K562 (cell line): ENCODE measurements at regions not wholly inside any gene's neighbourhood (a gene's known extent, or its start where the extent isn't known, plus 50 kb on each side); places are given as distances from the start of the nearest gene placed in this dataset.
A peak's percentile ranks its signal among the peaks of the same experiment; 100 is the strongest.

ENCODE experiments used
- ATAC-seq: fragments of 200-7000 bp; cut with Tn5 transposase; 3 replicates; pipeline ENCODE4 v1.9.1; 2020; ENCODE audit warnings: moderate library complexity
- BruUV-seq: library from RNA; stranded (reverse); fragments of 400-500 nt; replicated peaks from 2 replicates; lab custom pipeline; 2021; lab: Mats Ljungman, UMichigan
- CTCF ChIA-PET: fragments of 300-600 bp; formaldehyde crosslinking; extraction: SDS; loops from one replicate; lab custom pipeline; 2021; ENCODE audit warnings: low intra/inter-chr PET ratio; lab: Yijun Ruan, JAX
- POLR2A ChIA-PET: fragments of 300-600, 350-650 bp; sonication (Branson Sonifier 250); formaldehyde crosslinking; extraction: SDS; loops from one replicate; lab custom pipeline; 2021; ENCODE audit warnings: antibody characterized with exemption, inconsistent platforms; lab: Yijun Ruan, JAX
- DNase-seq, 4 experiments: peaks; one replicate each; pipeline versions ENCODE4 v3.0.0 to v3.0.0-alpha.2; 2011 to 2018; ENCODE audit warnings: low spot score in 3 of 4, mixed read lengths in 3 of 4; ENCODE audit errors: extremely low read depth in 1 of 4
- FAIRE-seq: peaks from 2 replicates; lab custom pipeline; 2011; peaks lifted over from hg19 to GRCh38; lab: Jason Lieb, UNC
- H2AFZ ChIP-seq: 2 replicates; pipeline ENCODE4 v1.6.0; 2011; ENCODE audit warnings: low read depth, low read length, control low read depth, inconsistent platforms
- H3K27ac ChIP-seq: fragments of 200-600 bp; 3 replicates; pipeline ENCODE4 v1.8.0; 2011; ENCODE audit warnings: low read depth, mild to moderate bottlenecking, control low read depth, inconsistent platforms, low read length, moderate library complexity, mixed read lengths; ENCODE audit errors: extremely low read depth
- H3K27me3 ChIP-seq, 2 experiments: fragments of 300-600 bp in 1 of 2; 2 replicates in 1 of 2; 3 replicates in 1 of 2; pipeline versions ENCODE4 v1.6.0 to v1.8.0; 2011; ENCODE audit warnings: inconsistent platforms in 2 of 2, low read length in 2 of 2, mild to moderate bottlenecking in 1 of 2, mixed read lengths in 1 of 2, moderate library complexity in 1 of 2; ENCODE audit not compliant: control insufficient read depth in 2 of 2, insufficient read depth in 2 of 2
- H3K36me3 ChIP-seq: fragments of 300-600 bp; 3 replicates; pipeline ENCODE4 v1.8.0; 2011; ENCODE audit warnings: mild to moderate bottlenecking, low read length, inconsistent platforms; ENCODE audit not compliant: control insufficient read depth, insufficient read depth
- H3K4me1 ChIP-seq, 2 experiments: fragments of 200-600 bp in 1 of 2; replicated peaks in 1 of 2; 2 replicates in 1 of 2; 3 replicates in 1 of 2; pipeline versions ENCODE4 v1.5.1 to v1.8.0; 2011; ENCODE audit warnings: inconsistent platforms in 2 of 2, low read length in 2 of 2, mild to moderate bottlenecking in 1 of 2, mixed read lengths in 1 of 2, moderate library complexity in 1 of 2; ENCODE audit not compliant: control insufficient read depth in 2 of 2, insufficient read depth in 2 of 2
- H3K4me2 ChIP-seq: 2 replicates; pipeline ENCODE4 v1.6.1; 2011; ENCODE audit warnings: low read length, control low read depth, inconsistent platforms, mixed read lengths; ENCODE audit not compliant: insufficient read depth
- H3K4me3 ChIP-seq: fragments of 200-600 bp; sonication (generic), shearing (Covaris generic); 2 replicates; pipeline ENCODE4 v1.5.1; 2016; ENCODE audit warnings: control low read depth, inconsistent platforms
- H3K79me2 ChIP-seq: fragments of 200-600 bp; 3 replicates; pipeline ENCODE4 v1.8.0; 2011; ENCODE audit warnings: low read length, inconsistent platforms; ENCODE audit not compliant: control insufficient read depth, insufficient read depth
- H3K9ac ChIP-seq, 2 experiments: 2 replicates each; pipeline versions ENCODE4 v1.6.0 to v1.6.1; 2011; ENCODE audit warnings: low read depth in 2 of 2, low read length in 2 of 2, control low read depth in 1 of 2, inconsistent platforms in 1 of 2, mild to moderate bottlenecking in 1 of 2, mixed read lengths in 1 of 2; ENCODE audit not compliant: insufficient read depth in 1 of 2
- H3K9me1 ChIP-seq: one replicate; pipeline ENCODE4 v1.6.0; 2011; ENCODE audit warnings: inconsistent platforms, mild to moderate bottlenecking, low read length, moderate library complexity; ENCODE audit not compliant: control insufficient read depth, insufficient read depth
- H3K9me3 ChIP-seq: replicated peaks from 2 replicates; pipeline ENCODE4 v1.5.1; 2011; ENCODE audit warnings: low read depth, low read length, inconsistent platforms; ENCODE audit not compliant: control insufficient read depth, insufficient read depth
- H4K20me1 ChIP-seq: replicated peaks from 2 replicates; pipeline ENCODE4 v1.6.1; 2011; ENCODE audit warnings: low read length, inconsistent platforms, mixed read lengths; ENCODE audit not compliant: control insufficient read depth, insufficient read depth
- BRCA1 ChIP-seq, 2 experiments: fragments of 450-650 bp in 1 of 2; sonication (generic) in 1 of 2; formaldehyde crosslinking in 1 of 2; IDR thresholded peaks; 2 replicates each; pipeline versions ENCODE4 v1.5.0 to v1.6.1; 2017 to 2020; ENCODE audit warnings: mild to moderate bottlenecking in 1 of 2, missing genetic modification reagents in 1 of 2
- JUNB ChIP-seq: fragments of 450-650 bp; formaldehyde crosslinking; conservative IDR thresholded peaks from 2 replicates; pipeline ENCODE4 v1.4.0; 2020; ENCODE audit warnings: mild to moderate bottlenecking
- POU5F1 ChIP-seq: fragments of 150-350 bp; IDR thresholded peaks from 2 replicates; pipeline ENCODE4 v1.6.1; 2014; ENCODE audit warnings: borderline replicate concordance, low read length, low read depth, mild to moderate bottlenecking; ENCODE audit not compliant: partially characterized antibody
- RBM14 ChIP-seq: fragments of 200-400 bp; formaldehyde crosslinking; IDR thresholded peaks from 2 replicates; pipeline ENCODE4 v1.6.1; 2018; ENCODE audit warnings: low read depth, mild to moderate bottlenecking, low read length, moderate library complexity, borderline replicate concordance; ENCODE audit not compliant: insufficient read depth
- RREB1 ChIP-seq: fragments of 250-450 bp; sonication (Bioruptor Pico); IDR thresholded peaks from 2 replicates; pipeline ENCODE4 v1.4.0; 2020
- TFE3 ChIP-seq: fragments of 450-650 bp; formaldehyde crosslinking; IDR thresholded peaks from 2 replicates; pipeline ENCODE4 v1.4.0; 2020; ENCODE audit warnings: mild to moderate bottlenecking, mixed read lengths
- ZNF143 ChIP-seq: sonication (generic); formaldehyde crosslinking; IDR thresholded peaks from 2 replicates; pipeline ENCODE4 v1.9.0; 2022; ENCODE audit warnings: mild to moderate bottlenecking, missing genetic modification reagents
- WGBS: fragments of 100-300 bp; shearing (Covaris generic); methylation state at CpG from one replicate; pipeline ENCODE4 v1.1.6; 2016; ENCODE audit warnings: low coverage, mixed read lengths; ENCODE audit not compliant: insufficient coverage; ENCODE audit errors: missing lambda C conversion rate; 5-methylcytosine and 5-hydroxymethylcytosine counted together
- in situ Hi-C: fragments of 300-500 bp; cut with MboI; formaldehyde crosslinking; loops from 4 replicates; pipeline ENCODE4 v1.15.0; 2018; ENCODE audit warnings: inconsistent platforms, mixed read lengths
- intact Hi-C: fragments of 100-400 bp; cut with micrococcal nuclease; formaldehyde crosslinking; loops from 2 replicates; pipeline ENCODE4 v1.14.2; 2022

GRCh38 chr5:108521011-108521700, 139.3 kb upstream of the FBXL17 start:
- TF ChIP-seq RBM14 (no peak), TFE3 (CRISPR knock-in tag) (peak; percentile 83)
- no peaks in the 10 kb centered on the region for H3K27me3 ChIP-seq
- ATAC-seq (peak; percentile 26; the same call in 1 of the 3 replicates), DNase-seq (no peak), FAIRE-seq (peak; percentile 11)
- no peak overlapping the region for H3K9ac ChIP-seq
- in situ Hi-C loops (no loop called here), intact Hi-C loops (loop anchor here (2.0 to 10.0 kb wide), 5 partner anchors 106 to 954 kb away; partner anchors contain the start of gene FER)
- 0 out of 2 replicates have a peak overlapping the region, but pooled peaks have one; percentile 30 for H2AFZ ChIP-seq
- H4K20me1 ChIP-seq, result no peaks in the 10 kb centered on the region
- no peaks in the 10 kb centered on the region for H3K79me2 ChIP-seq
- no TSS peak for BruUV-seq
- no peaks in the 10 kb centered on the region for H3K9me3 ChIP-seq
- no peaks in the 10 kb centered on the region for H3K9me1 ChIP-seq
- ChIA-PET CTCF (interaction anchor here (0.6 kb wide), 1 partner anchor 1812 kb away, joined by 6 read pairs; no protein-coding TSS in a partner anchor), POLR2A (interaction anchor here (0.5 kb wide), 1 partner anchor 67 kb away, joined by 4 read pairs; no protein-coding TSS in a partner anchor)
- no peaks in the 10 kb centered on the region for H3K36me3 ChIP-seq
- no peak overlapping the region for H3K4me2 ChIP-seq
- WGBS, result 4% methylated on average over 7 of the region's 7 CpGs
- H3K4me1 ChIP-seq, result peaks cover 0 to 7% of the 10 kb centered on the region in 2 experiments; a peak in 1 of 5 replicates
- no peak overlapping the region for H3K27ac ChIP-seq
- no peak overlapping the region for H3K4me3 ChIP-seq

- no TSS peak for BruUV-seq
- Histone ChIP-seq H3K79me2 (no peaks in the 10 kb centered on the region), H3K4me1 (0 out of 5 replicates have a peak, but pooled peaks cover 0 to 7% of the 10 kb centered on the region in 2 experiments), H3K4me2 (no peak overlapping the region), H3K9me3 (no peaks in the 10 kb centered on the region), H3K9me1 (no peaks in the 10 kb centered on the region), H4K20me1 (no peaks in the 10 kb centered on the region), H3K36me3 (no peaks in the 10 kb centered on the region), H3K27me3 (no peaks in the 10 kb centered on the region; a peak in 1 of 5 replicates), H3K27ac (no peak overlapping the region), H2AFZ (no peak overlapping the region), H3K9ac (no peak overlapping the region), H3K4me3 (no peak overlapping the region)
- FAIRE-seq (no peak), ATAC-seq (no peak), DNase-seq (no peak)
- in situ Hi-C loops, result no loop called here
- POLR2A ChIA-PET, result no interaction called here
- CTCF ChIA-PET, result no interaction called here
- intact Hi-C loops, result no loop called here
- TF ChIP-seq ZNF143 (CRISPR knock-in tag) (no peak), JUNB (no peak), RREB1 (CRISPR knock-in tag) (no peak), BRCA1 (IDR thresholded peaks at IDR 0.05) (no peak), BRCA1 (CRISPR knock-in tag; IDR thresholded peaks at IDR 0.05) (no peak), POU5F1 (no peak)
Observed at GRCh38 chr5:108516785-108517184, 134.9 kb upstream of the FBXL17 start.
